Urothelium cell line (cell line): ENCODE measurements at regions not wholly inside any gene's neighbourhood (a gene's known extent, or its start where the extent isn't known, plus 50 kb on each side); places are given as distances from the start of the nearest gene placed in this dataset.
A peak's percentile ranks its signal among the peaks of the same experiment; 100 is the strongest.
"Not testable (repeated sequence)": the region's sequence is repeated elsewhere in the genome, so short reads cannot be mapped to it uniquely, and the experiment has no call there.

ENCODE experiments used
- DNase-seq: peaks from one replicate; pipeline ENCODE4 v3.0.0; 2011; ENCODE audit warnings: low spot score, mixed read lengths
- FAIRE-seq: peaks from 2 replicates; lab custom pipeline; 2011; peaks lifted over from hg19 to GRCh38; lab: Jason Lieb, UNC

DNA sequence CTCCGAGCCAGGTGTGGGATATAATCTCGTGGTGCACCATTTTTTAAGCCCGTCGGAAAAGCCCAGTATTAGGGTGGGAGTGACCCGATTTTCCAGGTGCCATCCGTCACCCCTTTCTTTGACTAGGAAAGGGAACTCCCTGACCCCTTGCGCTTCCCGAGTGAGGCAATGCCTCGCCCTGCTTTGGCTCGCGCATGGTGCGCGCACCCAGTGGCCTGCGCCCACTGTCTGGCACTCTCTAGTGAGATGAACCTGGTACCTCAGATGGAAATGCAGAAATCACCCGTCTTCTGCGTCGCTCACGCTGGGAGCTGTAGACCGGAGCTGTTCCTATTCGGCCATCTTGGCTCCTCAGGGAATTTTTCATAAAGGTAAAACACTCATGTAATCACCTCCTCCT is 63.9 kb downstream of the RWDD3 start:
- DNase-seq, FAIRE-seq: not testable (repeated sequence)

DNA sequence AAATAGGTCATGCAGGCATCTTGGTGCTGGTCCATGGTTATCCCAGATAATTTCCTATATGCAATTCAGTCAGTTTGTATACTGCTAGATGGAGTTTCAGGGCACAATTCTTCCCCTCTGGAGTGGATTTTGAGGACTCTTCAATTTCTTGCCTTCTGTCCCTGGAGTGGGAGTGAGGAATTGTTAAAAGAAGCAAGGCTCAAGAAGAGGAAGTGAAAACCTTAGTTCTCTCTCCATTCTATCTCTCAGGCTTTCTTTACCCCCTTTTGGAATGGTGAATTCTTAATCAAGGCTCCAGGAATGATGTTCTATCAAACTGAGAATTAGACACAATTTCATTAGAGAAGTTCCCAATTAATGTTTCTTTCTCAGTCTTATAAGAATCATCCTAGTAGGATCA is 67.1 kb downstream of the RWDD3 start:
- FAIRE-seq (no peak), DNase-seq (no peak)

DNA sequence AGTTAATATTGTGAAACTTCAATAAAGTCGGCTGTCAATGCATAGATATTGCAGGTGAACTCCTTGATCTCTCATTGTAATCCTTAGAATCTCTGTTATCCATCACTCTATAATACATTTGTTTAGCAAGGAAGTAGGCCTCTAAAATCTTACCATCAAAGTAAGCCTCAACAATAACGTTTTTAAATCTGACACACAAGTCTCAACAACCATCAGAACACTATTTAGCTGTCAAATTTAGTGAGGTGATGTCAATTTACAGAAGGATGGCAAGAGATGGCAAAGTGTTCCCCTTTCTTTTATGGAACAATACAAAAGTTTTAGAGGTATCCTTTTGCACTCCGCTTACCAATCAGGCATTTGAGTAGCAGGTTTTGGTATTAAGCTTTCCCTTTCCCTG is 67.6 kb downstream of the RWDD3 start:
- DNase-seq (no peak), FAIRE-seq (no peak)

DNA sequence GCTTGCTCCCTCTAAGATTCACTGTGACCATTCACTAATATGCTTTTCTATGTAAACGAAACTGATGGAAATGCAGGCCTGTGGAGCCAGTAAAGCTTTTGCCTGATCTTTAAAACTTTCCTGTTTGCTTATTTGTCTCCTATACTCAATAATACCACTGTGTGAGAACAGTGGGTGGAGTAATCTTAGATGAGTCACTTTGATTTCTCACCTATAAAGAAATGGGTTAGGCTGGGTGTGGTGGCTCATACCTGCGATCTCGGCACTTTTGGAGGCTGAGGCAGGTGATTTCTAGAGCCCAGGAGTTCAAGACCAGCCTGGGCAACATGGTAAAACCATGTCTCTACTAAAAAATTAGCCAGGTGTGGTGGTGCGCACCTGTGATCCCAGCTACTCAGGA is 70.8 kb downstream of the RWDD3 start:
- FAIRE-seq = no peak
- no peak for DNase-seq

DNA sequence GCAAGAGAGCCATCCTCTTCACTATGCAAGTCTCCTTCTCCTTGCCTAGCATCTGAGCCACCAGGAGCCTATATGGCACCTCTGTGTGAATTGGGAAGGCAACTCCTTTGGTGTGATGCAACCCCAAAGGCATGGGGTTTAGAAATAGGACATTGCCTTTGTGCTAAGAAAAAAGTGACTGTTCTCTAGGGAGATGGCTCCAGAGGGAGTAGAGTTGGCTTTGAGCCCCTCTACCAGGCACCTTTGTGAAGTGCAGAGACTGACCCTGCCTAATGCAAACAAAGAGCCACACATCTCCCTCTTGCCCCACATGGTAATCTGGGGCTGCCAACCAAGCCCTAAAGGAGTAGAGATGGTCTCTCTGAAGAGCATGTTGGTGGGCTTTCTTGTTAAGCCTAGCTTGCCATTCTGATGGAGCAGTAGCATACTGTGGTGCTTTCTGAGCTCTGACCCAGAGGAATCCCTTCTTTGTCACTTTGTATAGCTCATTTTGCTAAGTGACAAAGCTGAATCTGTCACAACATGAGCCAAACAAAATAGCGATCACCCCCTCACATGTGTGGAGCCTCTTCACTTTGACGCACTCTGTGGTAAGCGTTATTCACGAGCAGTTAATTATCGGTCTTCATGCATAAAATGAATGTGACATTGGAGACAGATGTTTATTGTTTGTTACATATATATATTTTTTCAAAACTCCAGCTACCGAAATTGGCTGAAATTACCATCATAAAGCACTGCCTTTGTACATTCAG is 74.4 kb downstream of the RWDD3 start:
- peak; percentile 59 for FAIRE-seq
- DNase-seq = no peak

DNA sequence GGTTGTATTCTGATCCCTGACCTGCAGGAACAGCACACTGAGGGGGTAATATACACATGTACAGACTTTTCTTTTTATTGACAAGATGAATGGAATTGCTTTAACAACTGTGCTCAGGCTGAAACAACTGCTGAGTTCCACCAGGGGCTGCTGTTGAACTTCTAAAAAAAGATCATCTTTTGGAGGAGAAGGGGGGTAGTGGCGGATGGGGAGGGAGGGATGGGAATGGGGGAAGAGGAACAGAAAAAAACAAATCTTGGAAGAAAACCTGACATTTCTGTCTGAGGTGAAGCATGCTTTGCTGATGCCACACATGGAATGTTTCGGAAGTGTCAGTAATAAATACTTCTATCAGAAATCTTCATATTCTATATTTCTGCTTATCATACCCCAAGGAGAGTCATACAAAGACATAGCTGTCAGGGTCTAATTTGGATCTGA is 75.0 kb downstream of the RWDD3 start:
- FAIRE-seq (no peak), DNase-seq (peak; percentile 60)

DNA sequence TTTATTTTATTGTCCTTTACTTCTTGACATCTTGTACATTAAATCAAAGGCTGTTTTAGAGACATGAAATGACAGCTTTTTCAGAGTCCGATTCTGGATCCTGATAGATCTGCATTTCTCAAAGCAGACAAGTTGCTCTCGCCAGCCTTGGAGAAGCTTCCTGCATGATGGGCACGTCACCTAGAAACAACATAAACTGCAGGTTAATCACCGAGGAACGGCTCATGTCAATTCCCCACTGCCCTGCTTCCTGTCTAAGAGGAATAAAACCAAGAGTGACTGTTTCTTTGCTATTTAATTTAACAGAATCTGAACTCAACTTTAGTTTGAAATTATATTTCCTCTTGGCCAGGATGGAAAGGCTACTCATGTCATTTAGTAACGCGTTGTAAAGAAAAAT is 77.0 kb downstream of the RWDD3 start:
- peak; percentile 15 for DNase-seq
- FAIRE-seq = no peak

DNA sequence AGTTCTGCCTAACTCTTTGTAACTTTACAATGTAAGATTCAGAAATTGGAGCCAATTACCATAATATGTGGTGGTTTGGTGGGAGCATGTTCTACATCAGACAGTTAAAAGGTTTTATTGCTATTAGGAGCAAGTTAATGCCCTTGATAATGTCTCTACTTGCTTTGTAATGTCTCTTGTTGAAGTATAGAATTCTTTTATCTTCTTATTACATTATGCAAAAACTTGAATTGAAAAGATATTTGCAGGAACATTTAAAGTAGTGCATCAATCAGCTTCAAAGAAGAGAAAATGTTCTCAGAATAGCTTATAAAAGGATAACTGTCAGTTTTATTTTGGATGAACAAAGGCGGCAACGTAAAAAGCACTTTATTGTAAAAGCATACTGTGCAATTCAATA is 77.8 kb downstream of the RWDD3 start:
- FAIRE-seq (no peak), DNase-seq (no peak)

DNA sequence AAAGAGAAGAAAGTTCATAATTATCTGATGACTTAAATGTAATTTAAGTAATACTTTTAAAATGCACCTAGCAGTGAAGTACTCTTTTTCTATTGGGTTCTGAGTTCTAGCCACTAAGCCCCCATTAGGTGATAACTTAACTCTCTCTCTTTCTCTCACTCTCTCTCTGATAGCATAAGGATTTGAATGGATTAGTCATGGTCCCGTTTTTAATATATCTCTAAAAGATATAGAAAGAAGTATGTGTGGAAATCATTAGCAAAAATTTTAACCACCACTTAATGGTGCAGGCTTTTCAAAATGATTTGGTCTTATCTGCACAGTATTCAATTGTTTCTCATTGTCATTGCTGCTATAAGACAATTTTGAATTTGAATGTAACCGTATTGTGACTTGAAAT is 78.2 kb downstream of the RWDD3 start:
- FAIRE-seq = no peak
- DNase-seq = no peak

DNA sequence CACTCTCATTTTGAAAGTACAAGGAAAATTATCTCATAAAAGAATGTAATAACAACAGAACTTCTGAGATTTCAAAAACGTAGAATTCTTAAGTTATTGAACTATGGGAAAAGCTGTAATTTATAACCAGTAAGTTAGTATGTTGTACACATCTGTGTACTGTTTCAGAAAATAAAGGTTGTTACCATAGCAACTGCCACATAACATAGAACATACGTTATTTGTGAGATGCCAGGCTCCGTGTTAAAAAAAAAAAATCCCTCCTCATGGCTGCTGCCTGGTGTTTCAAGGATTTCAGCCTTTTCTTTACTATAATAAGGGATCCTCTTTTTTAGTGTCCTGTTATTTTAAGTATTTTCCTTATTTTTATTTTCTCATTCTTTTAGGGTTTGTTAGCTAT is 79.5 kb downstream of the RWDD3 start:
- DNase-seq (no peak), FAIRE-seq (no peak)

DNA sequence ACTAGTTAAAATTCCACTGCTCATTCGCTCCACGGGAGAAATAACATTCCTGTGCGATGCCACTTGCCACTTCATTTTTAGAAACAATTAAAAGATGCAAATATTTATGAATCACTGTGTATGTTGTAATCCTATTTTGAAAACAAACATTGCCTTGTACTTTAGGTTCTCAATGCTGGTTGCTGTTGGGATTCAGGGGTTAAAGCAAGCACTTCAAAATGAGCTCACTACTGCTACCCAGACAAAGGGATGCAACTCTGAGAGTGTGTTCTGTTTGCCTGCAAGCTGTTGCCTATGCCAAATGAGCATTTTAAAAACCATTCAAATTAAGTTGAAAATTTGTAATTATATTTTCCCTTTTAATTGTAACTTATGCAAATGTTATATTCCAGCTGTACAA is 87.5 kb downstream of the RWDD3 start:
- no peak for DNase-seq
- FAIRE-seq = no peak

DNA sequence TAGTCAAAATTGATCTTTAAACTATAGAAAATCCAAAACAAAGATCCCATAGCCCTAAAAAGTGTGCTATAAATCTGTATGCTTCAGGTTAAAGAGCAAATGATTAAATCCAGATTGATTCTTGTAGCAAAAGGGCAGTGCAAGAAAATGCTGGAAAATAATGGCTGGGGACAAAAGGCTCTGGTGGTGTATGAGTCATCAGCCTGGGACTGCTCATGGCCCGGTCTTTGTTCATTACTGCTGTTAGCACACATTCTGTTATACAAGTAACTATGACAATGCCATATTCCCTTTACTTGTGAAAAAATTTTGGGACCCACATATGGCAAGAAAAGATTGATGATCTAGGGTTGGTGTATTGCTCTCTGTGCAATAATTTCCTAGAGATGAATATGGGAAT is 89.1 kb downstream of the RWDD3 start:
- DNase-seq (peak; percentile 38), FAIRE-seq (no peak)

DNA sequence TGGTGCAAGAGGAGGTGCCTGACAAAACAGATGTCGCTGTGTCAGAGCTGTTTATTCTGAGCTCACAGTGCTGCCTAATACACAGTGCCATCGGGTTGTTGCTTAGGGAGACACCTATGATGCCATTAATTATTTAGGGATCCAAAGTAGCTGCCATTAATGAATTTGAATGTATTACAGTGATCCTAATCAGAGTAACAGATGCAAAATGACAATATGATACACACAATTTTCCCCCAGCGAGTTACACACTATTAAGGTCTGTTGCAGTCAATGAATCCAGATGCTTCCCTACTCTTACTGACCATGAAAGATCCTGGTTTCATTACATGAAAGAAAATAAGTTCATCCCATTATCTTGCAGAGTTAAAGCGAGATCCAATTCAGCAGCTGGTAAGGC is 91.3 kb downstream of the RWDD3 start:
- FAIRE-seq (no peak), DNase-seq (no peak)

DNA sequence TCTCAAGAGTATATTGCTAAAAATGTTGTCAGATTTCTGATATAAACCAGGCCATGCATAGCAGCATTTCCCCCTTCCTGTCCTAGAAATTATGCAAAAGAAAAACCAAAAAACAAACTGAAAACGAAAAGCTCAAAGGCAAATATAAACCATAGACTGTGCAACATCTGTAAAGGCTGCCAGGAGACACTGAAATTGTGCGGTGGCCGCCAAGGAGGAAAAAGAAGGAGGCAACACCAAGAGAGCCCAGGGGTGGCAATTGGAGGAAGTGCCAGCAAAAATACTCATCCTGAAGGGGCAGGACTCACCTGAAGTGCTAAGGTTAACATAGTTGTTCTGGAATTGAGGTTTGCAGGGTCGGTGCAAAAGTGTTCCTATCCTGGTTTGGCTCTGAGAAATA is 92.0 kb downstream of the RWDD3 start:
- FAIRE-seq = no peak
- DNase-seq = no peak

DNA sequence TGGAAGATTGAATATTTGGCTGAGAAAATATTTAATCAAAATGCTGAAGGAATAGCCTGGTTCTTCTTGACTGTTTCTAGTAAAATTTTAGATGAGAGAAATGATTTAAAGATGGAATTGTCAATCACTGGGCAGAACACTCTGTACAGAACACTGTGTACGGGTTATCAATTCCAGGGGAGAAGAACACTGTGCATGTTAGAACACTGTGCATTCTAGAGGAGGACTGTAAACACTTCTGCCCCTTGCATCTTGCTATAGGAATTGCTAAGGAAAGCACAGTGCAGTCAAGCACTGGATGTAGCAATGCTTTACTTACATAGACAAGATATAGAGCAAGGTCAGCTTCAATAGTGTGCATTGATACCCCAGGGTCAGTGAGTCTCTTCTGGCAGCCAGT is 98.7 kb downstream of the RWDD3 start:
- FAIRE-seq (no peak), DNase-seq (no peak)

DNA sequence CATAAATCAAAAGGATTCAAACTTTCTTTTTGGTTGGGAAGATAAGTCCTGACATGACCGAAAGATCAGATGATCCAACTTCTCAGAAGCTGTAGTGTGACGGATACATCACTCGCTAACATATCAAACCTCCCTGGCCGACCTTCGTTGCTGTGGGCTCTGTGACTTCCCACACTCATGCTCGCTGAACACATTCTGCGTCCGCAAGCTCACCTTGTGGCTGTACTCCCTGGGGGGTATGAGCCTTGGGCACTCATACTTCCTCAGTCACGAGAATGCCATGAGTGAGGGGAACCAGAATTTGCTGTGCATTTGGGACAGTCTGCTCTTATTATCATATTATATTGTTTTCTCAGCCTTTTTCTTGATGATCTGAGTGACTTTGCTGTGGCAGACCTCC is 105.4 kb downstream of the RWDD3 start:
- no peak for FAIRE-seq

DNA sequence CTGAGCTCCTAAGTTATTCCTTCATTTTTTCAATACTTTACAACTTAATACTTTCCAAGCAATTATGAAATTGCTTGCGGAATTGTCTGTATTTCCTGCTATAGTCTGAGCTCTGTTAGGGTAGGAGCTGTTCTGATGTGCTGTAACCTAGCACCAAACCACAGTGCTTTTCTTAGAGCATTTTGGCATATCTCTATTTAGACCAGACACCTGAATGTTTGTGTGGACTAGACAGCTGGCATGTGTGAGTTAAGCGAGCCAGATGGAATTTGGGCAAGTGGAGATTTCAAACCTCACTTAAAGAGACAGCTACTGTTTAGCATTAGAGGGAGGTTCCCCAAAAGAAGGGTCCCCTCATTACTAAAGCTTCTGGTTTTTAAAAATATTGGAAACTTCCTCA is 106.1 kb downstream of the RWDD3 start:
- no peak for FAIRE-seq
- DNase-seq = no peak

More for the DNA sequence above, 105.4 kb downstream of the RWDD3 start:
- no peak for DNase-seq

DNA sequence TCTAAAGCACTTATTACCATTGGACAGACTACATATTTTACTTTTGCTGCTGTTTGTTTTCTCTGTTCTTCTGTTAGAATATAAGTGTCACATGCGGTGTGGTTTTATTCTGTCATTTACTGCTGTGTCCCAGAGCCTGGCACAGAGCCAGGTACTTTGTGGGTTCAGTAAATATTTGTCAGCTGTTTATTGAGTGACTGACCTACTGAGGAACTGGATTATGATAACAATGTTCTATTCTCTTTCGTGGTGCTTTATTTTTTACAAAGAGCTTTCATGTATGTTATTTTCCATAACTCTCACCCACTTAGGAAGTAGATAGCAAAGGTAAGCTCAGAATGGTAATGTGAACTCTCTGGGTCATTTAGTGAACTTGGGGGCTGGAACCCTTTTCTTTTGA is 118.8 kb downstream of the RWDD3 start:
- no peak for DNase-seq
- no peak for FAIRE-seq

DNA sequence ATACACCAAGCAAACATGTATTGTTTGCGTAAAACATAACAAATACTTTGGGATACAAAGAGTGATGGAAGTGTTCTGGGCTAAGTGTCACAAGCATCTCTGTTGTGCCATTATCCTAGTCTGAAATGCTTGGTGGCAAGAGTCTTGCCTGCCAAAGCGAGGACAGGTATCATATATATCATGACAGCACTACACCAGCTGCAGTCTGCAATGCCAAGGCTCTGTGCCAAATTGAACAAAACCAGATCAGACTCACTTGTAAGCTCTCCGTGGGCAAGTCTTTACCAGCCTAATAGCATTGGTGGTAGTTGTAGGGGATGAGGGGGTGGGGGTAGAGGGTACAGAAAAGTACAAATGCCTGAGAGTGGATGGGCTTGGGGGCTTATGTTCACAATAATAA is 119.2 kb downstream of the RWDD3 start:
- FAIRE-seq (no peak), DNase-seq (no peak)

DNA sequence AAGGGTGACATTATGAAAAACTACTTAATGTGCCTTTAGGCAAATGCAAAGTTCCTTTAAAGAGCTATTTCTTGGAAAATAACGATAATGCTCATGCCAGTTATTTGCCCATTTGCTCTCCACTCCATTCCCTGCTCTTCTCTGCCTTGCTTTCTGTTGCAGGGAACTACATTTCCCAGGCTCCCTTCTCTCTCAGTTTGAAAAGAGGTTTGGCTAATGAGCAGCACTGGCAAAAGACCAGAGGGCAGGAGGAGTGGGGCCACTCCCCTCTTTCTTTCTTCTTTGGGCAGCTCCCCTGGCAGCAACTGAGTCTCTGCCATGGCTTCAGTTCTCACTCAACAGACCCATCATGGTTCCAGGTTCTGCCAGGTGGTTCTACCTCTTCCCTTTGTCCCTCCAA is 130.5 kb downstream of the RWDD3 start:
- FAIRE-seq (no peak), DNase-seq (no peak)

DNA sequence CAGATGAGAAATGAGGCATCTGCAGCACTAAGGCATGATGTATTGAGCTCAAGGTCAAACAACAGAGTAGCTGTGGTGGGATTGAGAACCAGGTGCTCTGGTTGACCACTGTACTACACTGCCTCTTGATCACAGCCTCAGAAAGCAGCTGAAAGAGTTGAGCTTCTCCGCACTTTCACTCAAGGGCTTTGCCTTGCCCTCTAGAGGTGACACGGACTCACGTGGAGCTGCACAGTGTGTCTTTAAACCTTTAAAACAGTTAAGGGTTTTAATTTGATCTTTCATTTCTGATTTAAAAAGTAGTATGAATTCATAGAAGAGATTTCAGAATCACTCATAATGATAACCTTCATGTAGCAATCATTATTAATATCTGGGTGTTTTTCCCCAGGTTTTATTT is 132.5 kb downstream of the RWDD3 start:
- no peak for DNase-seq
- no peak for FAIRE-seq

DNA sequence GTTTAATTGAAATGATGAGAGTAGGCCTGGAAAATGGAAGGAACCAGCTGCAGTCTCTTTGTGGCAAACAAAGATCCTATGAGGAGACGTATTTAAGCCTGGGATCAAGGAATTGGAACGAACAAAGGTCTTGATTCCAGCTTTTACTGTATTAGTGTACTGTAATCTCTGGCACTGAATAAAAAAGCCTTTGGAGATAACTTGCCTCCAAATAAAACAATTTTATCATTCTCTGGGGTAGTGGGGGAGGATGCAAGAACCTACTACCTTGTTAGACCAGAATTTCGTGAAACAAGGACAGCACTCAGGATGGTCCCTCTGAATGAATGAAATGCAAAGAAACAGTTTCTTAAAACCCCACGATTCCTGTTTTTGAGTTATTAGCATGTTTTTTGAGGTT is 134.2 kb downstream of the RWDD3 start:
- no peak for FAIRE-seq
- DNase-seq = no peak

DNA sequence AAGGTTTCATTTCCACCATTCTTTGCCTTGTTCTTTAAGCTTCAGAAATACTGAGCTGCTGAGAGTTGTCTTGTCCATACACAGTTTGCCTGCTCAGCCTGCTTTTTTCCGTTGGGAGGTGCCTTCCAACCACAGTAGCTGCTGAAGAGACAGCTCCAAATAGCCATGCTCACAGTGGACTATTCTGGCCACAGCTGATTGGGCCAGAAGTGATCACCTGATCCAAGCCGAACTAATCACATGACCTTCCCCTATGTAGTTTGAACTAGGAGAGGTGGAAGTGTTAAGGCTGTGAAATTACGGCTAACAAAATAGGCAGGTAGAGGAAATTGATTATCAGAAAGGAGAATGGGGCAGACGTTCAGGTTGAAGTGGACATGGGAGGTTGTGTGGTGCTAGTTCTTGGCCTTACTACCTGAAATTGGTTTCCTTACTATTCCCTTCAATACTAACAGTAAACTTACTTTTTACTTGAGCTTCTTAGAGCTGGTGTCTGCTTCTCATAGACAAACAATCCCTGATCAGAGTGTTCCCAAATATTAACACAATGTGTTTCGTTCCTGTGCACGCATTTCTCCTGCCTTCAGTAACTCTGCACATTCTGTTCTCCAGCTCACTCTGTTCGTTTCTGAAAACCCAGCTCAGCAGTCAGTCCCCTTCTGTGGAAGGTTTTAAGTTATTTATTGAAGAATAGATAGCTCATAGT is 136.1 kb downstream of the RWDD3 start:
- no peak for FAIRE-seq
- no peak for DNase-seq
